SH-SY5Y (cell line): ENCODE measurements at regions not wholly inside any gene's neighbourhood (a gene's known extent, or its start where the extent isn't known, plus 50 kb on each side); places are given as distances from the start of the nearest gene placed in this dataset.

Experiments used
- GATA2 ChIP-seq: IDR thresholded peaks from 2 replicates; pipeline ENCODE4 v1.6.1; 2011; ENCODE audit warnings: mild to moderate bottlenecking, low read depth, low read length
- GATA3 ChIP-seq: IDR thresholded peaks from 2 replicates; pipeline ENCODE4 v1.6.1; 2011; ENCODE audit warnings: low read depth, mild to moderate bottlenecking, low read length, moderate library complexity

GRCh38 chr6:33888664-33889200 lies 84.9 kb upstream of the MLN start:
- TF ChIP-seq GATA3 (no peak), GATA2 (no peak)
